H1 (cell line): ENCODE measurements at regions not wholly inside any gene's neighbourhood (a gene's known extent, or its start where the extent isn't known, plus 50 kb on each side); places are given as distances from the start of the nearest gene placed in this dataset.

Experiments
- CBX8 ChIP-seq: fragments of 300-800, 300-1000 bp; sonication (generic); IDR thresholded peaks from 2 replicates; pipeline ENCODE4 v1.7.1; 2016; ENCODE audit warnings: low read depth, low read length, borderline replicate concordance
- CREB1 ChIP-seq: IDR thresholded peaks from 2 replicates; pipeline ENCODE4 v1.6.1; 2012; ENCODE audit warnings: inconsistent platforms
- CTCF ChIP-seq, 3 experiments: IDR thresholded peaks; 1 replicate in 2 of 3; 2 replicates in 1 of 3; pipeline versions ENCODE4 v1.5.1 to v1.6.1; 2011; ENCODE audit warnings: low read length in 3 of 3, mild to moderate bottlenecking in 3 of 3, inconsistent platforms in 2 of 3, low read depth in 1 of 3, moderate library complexity in 1 of 3; ENCODE audit not compliant: insufficient read depth in 1 of 3; ENCODE audit errors: control extremely low read depth in 1 of 3
- EP300 ChIP-seq, 2 experiments: IDR thresholded peaks; 1 replicate in 1 of 2; 2 replicates in 1 of 2; pipeline ENCODE4 v1.6.1; 2011 to 2012; ENCODE audit warnings: low read depth in 2 of 2, low read length in 2 of 2, mild to moderate bottlenecking in 2 of 2, borderline replicate concordance in 1 of 2, inconsistent platforms in 1 of 2, moderate library complexity in 1 of 2
- EZH2 ChIP-seq: fragments of 200-600 bp; sonication (generic); IDR thresholded peaks from 2 replicates; pipeline ENCODE4 v1.7.1; 2012; ENCODE audit warnings: low read depth, mild to moderate bottlenecking, moderate library complexity, low read length, inconsistent platforms; ENCODE audit not compliant: severe bottlenecking
- KDM1A ChIP-seq: fragments of 200-600, 300-600 bp; sonication (generic); IDR thresholded peaks from 2 replicates; pipeline ENCODE4 v1.7.1; 2016; ENCODE audit warnings: mild to moderate bottlenecking, low read length, borderline replicate concordance
- MAFK ChIP-seq: IDR thresholded peaks from 2 replicates; pipeline ENCODE4 v1.6.1; 2012; ENCODE audit warnings: low read depth, mild to moderate bottlenecking, improper control_type of control experiment, low read length
- MAX ChIP-seq: IDR thresholded peaks from 2 replicates; pipeline ENCODE4 v1.6.1; 2012; ENCODE audit warnings: inconsistent platforms
- PHF8 ChIP-seq: fragments of 200-600 bp; sonication (generic); conservative IDR thresholded peaks from 2 replicates; pipeline ENCODE4 v1.7.1; 2012; ENCODE audit warnings: low read depth, mild to moderate bottlenecking, inconsistent platforms, low read length, moderate library complexity
- RAD21 ChIP-seq, 2 experiments: IDR thresholded peaks in 1 of 2; conservative IDR thresholded peaks in 1 of 2; 2 replicates each; pipeline ENCODE4 v1.6.1; 2011; ENCODE audit warnings: low read depth in 2 of 2, low read length in 2 of 2, improper control_type of control experiment in 1 of 2, inconsistent platforms in 1 of 2, mild to moderate bottlenecking in 1 of 2, moderate library complexity in 1 of 2
- SAP30 ChIP-seq: fragments of 300-600 bp; sonication (generic); IDR thresholded peaks from 2 replicates; pipeline ENCODE4 v1.7.1; 2012; ENCODE audit warnings: low read length, moderate library complexity, mild to moderate bottlenecking, inconsistent platforms; ENCODE audit not compliant: insufficient read depth, insufficient replicate concordance
- SIN3A ChIP-seq, 2 experiments: IDR thresholded peaks in 1 of 2; conservative IDR thresholded peaks in 1 of 2; 2 replicates each; pipeline ENCODE4 v1.6.1; 2011 to 2012; ENCODE audit warnings: low read length in 2 of 2, improper control_type of control experiment in 1 of 2, low read depth in 1 of 2, mild to moderate bottlenecking in 1 of 2
- TF ChIP-seq, protein P1 (sequence below): IDR thresholded peaks from 2 replicates; pipeline ENCODE4 v1.6.1; 2012; ENCODE audit warnings: low read length, inconsistent platforms

DNA sequence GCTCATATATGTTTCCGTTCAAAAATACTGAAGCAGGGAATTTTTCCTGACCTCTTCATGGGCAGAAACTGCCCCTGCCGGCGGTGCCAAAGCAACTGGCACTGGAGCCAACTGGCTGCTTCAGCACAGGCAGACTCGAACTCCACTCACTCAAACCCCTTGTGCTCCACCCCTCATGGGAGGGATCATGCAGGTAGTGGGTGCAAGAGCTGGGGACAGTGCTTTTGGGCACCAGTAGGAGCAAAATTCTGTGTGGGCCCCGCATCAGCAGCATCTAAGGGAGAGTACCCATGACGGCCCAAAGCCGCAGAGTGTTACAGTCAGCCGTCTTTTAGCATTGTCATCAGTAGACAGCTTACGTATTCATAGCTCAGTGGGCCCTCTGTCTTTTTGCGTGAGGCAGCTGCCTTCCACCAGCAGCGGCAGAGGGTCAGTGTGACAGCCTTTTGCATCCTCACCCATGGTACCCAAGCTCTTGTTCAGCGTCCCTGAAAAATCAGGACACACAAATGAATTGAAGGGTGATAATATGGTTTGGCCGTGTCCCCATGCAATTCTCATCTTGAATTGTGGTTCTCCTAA lies 393.8 kb downstream of the SLITRK6 start:
- TF ChIP-seq CTCF (IDR thresholded peaks at IDR 0.05; ENCODE audit: control extremely low read depth in 1 of 3, insufficient read depth in 1 of 3, low read depth in 1 of 3, low read length in 3 of 3) (no peak), RAD21 (IDR thresholded peaks at IDR 0.05 in 1 of 2, conservative IDR thresholded peaks at IDR 0.05 in 1 of 2; ENCODE audit: low read depth in 2 of 2, low read length in 2 of 2) (no peak), SAP30 (no peak), SIN3A (conservative IDR thresholded peaks at IDR 0.05 in 1 of 2, IDR thresholded peaks at IDR 0.05 in 1 of 2; ENCODE audit: low read depth in 1 of 2, low read length in 2 of 2) (no peak), MAFK (no peak), KDM1A (no peak), EP300 (IDR thresholded peaks at IDR 0.05; ENCODE audit: borderline replicate concordance in 1 of 2, low read depth in 2 of 2, low read length in 2 of 2) (no peak), EZH2 (no peak), MAX (no peak), CREB1 (no peak), CBX8 (no peak), PHF8 (no peak)
- TF ChIP-seq, protein P1, sequence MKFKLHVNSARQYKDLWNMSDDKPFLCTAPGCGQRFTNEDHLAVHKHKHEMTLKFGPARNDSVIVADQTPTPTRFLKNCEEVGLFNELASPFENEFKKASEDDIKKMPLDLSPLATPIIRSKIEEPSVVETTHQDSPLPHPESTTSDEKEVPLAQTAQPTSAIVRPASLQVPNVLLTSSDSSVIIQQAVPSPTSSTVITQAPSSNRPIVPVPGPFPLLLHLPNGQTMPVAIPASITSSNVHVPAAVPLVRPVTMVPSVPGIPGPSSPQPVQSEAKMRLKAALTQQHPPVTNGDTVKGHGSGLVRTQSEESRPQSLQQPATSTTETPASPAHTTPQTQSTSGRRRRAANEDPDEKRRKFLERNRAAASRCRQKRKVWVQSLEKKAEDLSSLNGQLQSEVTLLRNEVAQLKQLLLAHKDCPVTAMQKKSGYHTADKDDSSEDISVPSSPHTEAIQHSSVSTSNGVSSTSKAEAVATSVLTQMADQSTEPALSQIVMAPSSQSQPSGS = no peak
